HG02759 (cell line): ENCODE measurements at regions not wholly inside any gene's neighbourhood (a gene's known extent, or its start where the extent isn't known, plus 50 kb on each side); places are given as distances from the start of the nearest gene placed in this dataset.
"Not testable (repeated sequence)": the region's sequence is repeated elsewhere in the genome, so short reads cannot be mapped to it uniquely, and the experiment has no call there.

Experiments used
- ATAC-seq: cut with Tn5 transposase; IDR thresholded peaks from one replicate; pipeline ENCODE4 v1.9.1; 2021; ENCODE audit warnings: mild to moderate bottlenecking, moderate library complexity; ENCODE audit not compliant: unreplicated experiment

GRCh38 chr9:85163415-85163814 is 493.9 kb downstream of the NTRK2 start:
- no peak for ATAC-seq

- ATAC-seq, result no peak
Measured at GRCh38 chr9:85162822-85163221, 493.3 kb downstream of the NTRK2 start.

DNA sequence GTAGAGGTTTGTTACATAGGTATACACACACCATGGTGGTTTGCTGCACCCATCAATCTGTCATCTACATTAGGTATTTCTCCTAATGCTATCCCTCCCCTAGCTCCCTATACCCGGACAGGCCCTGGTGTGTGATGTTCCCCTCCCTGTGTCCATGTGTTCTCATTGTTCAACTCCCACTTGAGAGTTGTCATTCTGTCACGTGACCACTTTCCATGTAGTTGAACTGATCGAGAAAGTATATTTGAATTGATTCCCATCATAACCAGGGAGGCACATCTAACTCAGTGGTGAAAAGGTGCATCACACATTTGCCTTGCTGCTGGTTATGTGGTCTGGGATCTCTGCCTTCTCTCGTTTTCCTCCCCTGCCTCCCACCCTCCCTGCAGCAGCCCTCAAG is 491.4 kb downstream of the NTRK2 start:
- ATAC-seq, result not testable (repeated sequence)

GRCh38 chr9:85158512-85158911 is 489.0 kb downstream of the NTRK2 start:
- ATAC-seq, result no peak

DNA sequence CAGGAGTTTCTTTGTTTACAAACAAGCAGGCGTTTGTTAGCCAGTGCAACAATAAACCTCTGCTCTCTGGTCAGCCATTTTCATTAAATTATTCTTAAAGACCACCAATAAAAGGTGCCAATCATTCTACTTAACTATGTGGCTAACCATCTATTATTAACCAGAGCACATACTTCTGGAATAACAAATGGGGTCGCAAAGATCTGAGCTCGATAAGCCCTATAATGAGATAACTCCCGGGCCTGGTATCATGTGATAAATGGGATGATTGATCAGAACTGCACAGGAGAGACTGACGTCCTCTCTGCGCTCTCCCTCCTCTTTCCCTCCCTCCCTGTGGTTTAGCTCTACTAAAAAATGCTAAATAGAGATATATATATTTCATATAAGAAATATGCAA is 488.2 kb downstream of the NTRK2 start:
- no peak for ATAC-seq

- no peak for ATAC-seq
Measured at GRCh38 chr9:85156652-85157051, 487.1 kb downstream of the NTRK2 start.

GRCh38 chr9:85155352-85155751 is 485.8 kb downstream of the NTRK2 start:
- ATAC-seq, result no peak

DNA sequence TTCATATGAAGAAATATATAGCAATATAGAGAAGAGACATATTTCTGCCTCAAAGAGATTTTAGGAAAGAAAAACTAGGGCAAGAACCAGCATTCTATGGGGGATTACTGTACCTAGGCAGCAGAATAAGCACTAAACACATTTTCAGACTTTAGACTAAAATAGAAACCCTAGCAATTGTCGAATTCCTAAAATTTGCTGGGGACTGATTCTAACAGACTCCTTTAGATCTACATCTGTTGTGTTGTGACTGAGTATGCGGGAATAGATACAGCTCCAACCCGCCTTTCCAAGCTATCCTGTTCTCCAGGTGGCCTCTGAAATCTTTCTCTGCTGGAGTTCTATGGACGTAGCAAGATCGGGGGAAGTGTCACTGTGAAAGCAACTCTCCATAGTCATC is 482.2 kb downstream of the NTRK2 start:
- no peak for ATAC-seq

- no peak for ATAC-seq
Measured at GRCh38 chr9:85151162-85151561, 481.6 kb downstream of the NTRK2 start.

GRCh38 chr9:85147046-85147640 is 477.6 kb downstream of the NTRK2 start:
- ATAC-seq, result no peak

DNA sequence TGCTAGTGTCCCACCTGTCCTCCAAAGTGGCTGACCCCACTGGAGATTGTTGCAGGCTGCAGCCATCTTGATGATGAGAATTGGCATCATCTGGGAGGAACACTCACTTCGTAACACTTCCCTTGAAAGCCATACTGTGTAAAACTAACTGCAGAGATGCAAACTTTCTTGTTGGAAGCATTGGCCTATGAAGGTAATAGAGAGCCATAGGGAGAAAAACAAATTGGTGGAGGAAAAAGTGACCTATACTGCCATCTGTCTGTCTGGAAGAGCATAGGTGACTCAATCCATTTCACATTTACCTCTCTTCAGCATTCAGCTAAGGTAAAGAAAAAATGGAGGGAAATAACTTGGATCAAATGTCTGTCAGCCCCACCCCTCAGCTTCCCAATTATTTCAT is 473.4 kb downstream of the NTRK2 start:
- ATAC-seq, result peak; percentile 55

- ATAC-seq, result no peak
Measured at GRCh38 chr9:85142496-85142911, 473.0 kb downstream of the NTRK2 start.

- ATAC-seq, result no peak
Measured at GRCh38 chr9:85137696-85138095, 468.2 kb downstream of the NTRK2 start.

DNA sequence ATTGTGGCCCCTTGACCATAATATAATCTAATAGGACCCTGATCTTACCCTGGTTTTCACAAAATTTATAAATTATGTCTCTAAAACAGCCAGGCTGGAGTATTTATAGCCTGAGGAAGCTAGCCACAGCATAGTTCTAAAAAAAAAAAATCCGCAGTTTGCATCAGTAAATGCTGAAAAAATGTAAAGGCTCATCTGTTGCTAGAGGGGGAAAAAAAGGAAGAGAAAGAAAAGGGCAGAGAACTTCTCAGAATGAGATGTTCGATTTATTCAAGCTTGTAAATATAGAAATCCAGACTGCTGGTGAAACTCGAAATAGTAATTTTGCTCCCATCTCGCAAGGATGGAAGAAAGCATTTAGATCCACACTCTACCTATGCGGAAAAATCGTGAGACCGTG is 467.5 kb downstream of the NTRK2 start:
- ATAC-seq, result no peak

DNA sequence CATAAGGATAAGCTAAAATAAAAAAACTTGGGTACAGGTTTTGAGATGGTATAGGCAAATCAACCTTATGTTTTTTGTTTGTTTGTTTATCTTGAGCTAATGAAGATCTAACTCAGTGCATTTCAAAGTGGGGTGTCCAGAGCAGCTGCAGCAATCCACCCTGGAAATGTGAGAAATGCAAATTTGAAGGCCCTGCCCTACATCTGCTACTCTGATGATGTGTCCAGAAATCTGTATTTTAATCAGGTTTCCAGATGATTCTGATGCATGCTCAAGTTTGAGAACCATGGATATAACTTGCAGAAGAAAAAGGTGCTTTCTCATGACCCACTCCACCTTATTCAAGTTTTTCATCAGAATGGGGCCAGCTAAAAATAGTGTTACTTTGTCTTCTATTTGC is 467.0 kb downstream of the NTRK2 start:
- ATAC-seq, result no peak

DNA sequence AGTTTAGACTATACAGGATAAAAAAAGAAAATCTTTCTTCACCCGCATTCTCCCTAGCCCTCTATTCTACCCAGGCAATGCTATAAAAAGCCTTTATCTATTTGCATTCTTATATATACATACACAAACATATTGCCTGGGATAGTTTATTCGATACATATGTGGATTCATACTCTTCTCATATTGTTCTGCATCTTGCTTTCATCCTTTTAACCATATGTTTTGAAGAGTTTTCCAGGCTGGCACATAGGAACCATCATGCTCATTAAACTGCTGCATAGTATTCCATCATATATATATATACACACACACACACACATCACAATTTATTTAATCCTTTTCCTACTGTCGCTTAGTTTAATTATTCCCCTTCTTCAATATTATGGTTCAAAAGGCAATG is 461.2 kb downstream of the NTRK2 start:
- ATAC-seq, result no peak

DNA sequence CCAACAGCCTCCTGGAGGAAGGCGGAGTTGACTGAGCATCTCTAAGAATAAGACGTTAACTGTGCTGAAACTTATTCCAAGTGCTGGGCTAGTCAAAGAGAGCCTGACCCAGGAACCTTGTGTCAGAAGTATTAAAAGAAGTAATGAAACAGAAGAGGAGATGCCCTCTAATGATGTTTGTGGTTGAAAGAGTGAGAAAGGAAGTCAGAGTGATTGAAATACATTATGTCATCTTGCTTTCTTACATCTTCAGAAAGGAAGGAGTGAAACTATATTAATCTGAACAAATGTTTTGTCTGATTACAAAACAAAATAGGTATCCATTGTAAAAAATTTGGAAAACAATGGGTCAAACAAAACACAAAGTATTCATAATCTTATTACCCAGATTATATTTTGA is 460.7 kb downstream of the NTRK2 start:
- ATAC-seq, result no peak

- ATAC-seq, result no peak
Measured at GRCh38 chr9:85129514-85129913, 460.0 kb downstream of the NTRK2 start.

DNA sequence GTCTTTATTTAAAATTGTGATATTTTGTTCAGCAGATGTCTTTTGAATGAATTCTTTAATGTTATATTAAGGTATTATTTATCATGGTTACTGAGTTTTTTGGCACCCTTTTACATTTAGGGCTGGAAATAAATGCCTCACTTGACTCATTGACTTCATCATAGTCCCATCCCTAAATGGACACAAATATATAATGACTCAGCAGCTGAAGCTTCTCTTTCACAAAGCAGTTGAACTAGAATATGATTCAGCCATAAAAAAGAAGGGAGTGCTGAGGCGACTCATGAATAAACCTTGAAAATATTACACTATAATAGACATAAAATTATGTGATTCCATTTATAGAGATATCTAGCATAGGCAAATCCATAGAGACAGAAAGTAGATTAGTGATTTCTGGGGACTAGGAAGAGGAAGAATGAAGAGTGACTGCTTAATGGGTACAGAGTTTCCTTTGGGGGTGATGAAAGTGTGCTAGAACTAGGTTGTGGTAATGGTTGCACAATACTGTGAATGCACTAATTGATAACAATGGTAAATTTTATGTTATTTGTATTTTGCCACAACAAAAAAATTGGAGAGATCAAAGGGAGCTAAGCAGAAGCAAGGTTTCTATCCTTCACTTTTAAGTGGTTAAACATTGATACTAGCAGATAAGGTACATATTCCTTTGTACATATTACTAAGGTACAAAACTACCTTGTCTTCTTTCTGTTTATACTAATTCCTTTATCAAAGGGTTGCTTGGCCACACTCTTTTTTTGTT is 449.6 kb downstream of the NTRK2 start:
- no peak for ATAC-seq

DNA sequence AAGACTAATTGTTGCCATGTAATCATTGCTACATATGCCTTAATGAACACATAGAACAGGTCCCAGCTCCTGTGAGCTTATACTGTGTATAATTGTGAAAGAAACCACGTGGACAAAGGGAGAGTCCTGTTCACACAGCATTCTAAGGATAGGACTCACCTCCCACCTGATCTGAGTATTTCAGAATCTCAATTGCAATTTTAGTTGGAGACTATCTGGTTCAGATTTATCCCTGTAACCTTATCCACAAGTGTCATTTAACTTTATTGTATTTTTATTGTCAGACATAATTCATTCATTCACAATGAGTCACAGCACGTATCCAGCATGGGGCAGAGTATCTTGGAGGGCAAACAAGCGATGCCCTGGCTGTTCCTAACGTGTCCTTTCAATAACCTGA is 448.3 kb downstream of the NTRK2 start:
- no peak for ATAC-seq

DNA sequence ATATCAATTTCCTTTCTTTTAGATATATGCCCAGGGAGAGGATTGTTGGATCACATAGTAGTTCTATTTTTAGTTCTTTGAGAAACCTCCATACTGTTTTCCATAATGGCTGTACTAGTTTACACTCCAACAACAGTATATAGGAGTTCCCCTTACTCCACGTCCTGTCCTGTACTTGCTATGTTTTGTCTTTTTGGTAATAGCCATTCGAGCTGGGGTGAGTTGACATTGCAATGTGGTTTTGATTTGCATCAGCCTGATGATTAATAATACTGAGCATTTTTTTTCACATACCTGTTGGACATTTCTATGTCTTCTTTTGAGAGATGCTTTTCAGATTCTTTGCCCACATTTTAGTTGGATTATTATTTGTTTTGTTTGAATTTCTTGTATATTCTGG is 445.9 kb downstream of the NTRK2 start:
- ATAC-seq, result no peak

GRCh38 chr9:85114799-85115198 is 445.3 kb downstream of the NTRK2 start:
- ATAC-seq, result no peak

DNA sequence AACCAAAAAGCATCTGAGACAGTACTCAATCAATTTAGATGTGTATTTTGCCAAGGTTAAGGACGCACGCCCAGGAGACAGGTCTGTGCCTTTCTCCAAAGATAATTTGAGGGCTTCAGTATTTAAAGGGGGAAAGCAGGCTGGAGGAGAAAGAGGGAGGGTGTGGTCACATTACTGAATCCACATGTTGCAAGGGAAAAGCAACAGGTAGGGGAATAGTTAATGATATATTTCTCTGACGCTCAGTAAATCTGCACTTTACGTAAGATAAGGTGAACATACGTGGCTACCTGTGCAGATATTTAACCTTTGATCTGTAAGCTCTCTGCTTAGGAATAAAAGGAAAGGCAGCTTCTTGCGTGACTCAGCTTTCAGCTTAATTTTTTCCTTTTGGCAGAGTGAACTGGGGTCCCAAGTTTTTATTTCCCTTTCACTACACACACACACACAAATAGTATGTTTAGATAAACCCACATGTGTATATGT is 443.4 kb downstream of the NTRK2 start:
- no peak for ATAC-seq
